AG04449 (cell line): ENCODE measurements at regions not wholly inside any gene's neighbourhood (a gene's known extent, or its start where the extent isn't known, plus 50 kb on each side); places are given as distances from the start of the nearest gene placed in this dataset.
"Not testable (repeated sequence)": the region's sequence is repeated elsewhere in the genome, so short reads cannot be mapped to it uniquely, and the experiment has no call there.

Source experiments
- CTCF ChIA-PET: fragments of 350-600 bp; formaldehyde crosslinking; extraction: SDS; loops from one replicate; lab custom pipeline; 2021; ENCODE audit warnings: antibody characterized with exemption; lab: Yijun Ruan, JAX
- POLR2A ChIA-PET: fragments of 400-600, 350-600 bp; formaldehyde crosslinking; extraction: SDS; loops from one replicate; lab custom pipeline; 2020; ENCODE audit warnings: antibody characterized with exemption, inconsistent platforms; lab: Yijun Ruan, JAX
- DNase-seq: peaks from one replicate; pipeline ENCODE4 v3.0.0-alpha.2; 2010; ENCODE audit warnings: low read depth, low spot score
- H3K4me3 ChIP-seq: 2 replicates; pipeline ENCODE4 v1.5.1; 2011; ENCODE audit warnings: low read depth, mild to moderate bottlenecking, control low read depth, low read length
- CTCF ChIP-seq: IDR thresholded peaks from one replicate; pipeline ENCODE4 v1.5.1; 2011; ENCODE audit warnings: mild to moderate bottlenecking, moderate library complexity, low read length, control low read depth, inconsistent platforms; ENCODE audit not compliant: insufficient read depth; ENCODE audit errors: missing control alignments

GRCh38 chr6:140160909-140161308 is 786.5 kb upstream of the CITED2 start:
- POLR2A ChIA-PET, result no interaction called here
- TF ChIP-seq CTCF, result no peak
- H3K4me3 ChIP-seq, result no peak overlapping the region
- CTCF ChIA-PET, result no interaction called here
- DNase-seq, result no peak

DNA sequence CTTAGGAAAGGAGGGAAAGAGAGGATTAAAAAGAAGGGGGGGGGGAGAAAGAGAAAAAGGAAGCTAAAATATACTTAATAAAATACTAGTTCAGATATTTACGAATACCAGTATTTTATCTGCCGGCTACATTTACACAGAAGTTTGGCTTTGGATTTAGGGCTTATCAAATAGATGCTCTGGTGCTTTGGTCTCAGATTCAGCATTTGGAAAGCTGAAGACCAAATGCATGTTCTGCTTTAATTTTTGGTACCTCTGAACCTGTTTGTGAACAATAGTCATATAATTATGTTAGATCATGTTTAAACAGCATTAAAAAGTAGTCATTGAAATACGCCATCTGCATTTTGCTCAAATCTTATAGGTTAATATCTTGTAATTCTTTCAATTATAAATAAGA is 786.0 kb upstream of the CITED2 start:
- TF ChIP-seq CTCF, result no peak
- ChIA-PET CTCF (no interaction called here), POLR2A (no interaction called here)
- H3K4me3 ChIP-seq, result no peak overlapping the region
- no peak for DNase-seq

DNA sequence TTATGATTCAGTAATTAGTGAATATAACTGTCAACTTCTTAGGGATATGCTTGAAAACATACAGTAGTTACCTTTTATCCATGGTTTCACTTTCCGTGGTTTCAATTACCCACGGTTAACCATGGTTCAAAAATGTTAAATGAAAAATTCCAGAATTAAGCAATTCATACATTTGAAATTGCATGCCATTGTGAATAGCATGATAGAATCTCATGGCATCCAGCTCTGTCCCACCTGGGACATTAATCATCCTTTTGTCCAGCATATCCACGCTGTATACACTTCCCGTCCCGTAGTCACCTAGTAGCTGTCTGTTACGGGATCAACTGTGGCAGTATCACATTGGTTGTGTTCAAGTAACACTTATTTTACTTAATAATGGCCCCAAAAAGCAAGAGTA is 781.7 kb upstream of the CITED2 start:
- no peak for TF ChIP-seq CTCF

GRCh38 chr6:140155451-140156126 is 781.1 kb upstream of the CITED2 start:
- no peak for DNase-seq
- no peak for TF ChIP-seq CTCF
- H3K4me3 ChIP-seq, result no peak overlapping the region
- ChIA-PET CTCF (no interaction called here), POLR2A (no interaction called here)

More for the DNA sequence above, 781.7 kb upstream of the CITED2 start:
- ChIA-PET POLR2A (no interaction called here), CTCF (no interaction called here)
- DNase-seq, result no peak
- no peak overlapping the region for H3K4me3 ChIP-seq

DNA sequence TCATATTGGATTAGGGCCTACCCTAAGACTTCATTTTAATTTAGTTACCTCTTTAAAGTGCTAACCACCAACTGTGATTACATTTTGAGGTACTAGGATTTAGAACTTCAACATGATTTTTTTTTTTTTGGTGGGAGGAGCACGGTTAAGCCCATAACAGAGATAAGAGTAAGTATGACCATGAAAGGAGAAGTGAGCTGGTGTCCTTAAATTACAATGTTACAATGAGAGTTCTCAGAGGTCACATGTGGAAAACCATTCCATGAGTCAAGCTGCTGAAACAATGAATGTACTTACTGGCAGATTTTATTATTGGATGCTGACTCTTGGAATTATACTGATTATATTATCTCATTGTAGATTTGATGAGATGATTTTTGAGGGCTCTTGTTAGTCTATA is 779.3 kb upstream of the CITED2 start:
- no peak for DNase-seq
- CTCF ChIA-PET, result no interaction called here
- no peak for TF ChIP-seq CTCF
- H3K4me3 ChIP-seq, result no peak overlapping the region
- POLR2A ChIA-PET, result no interaction called here

DNA sequence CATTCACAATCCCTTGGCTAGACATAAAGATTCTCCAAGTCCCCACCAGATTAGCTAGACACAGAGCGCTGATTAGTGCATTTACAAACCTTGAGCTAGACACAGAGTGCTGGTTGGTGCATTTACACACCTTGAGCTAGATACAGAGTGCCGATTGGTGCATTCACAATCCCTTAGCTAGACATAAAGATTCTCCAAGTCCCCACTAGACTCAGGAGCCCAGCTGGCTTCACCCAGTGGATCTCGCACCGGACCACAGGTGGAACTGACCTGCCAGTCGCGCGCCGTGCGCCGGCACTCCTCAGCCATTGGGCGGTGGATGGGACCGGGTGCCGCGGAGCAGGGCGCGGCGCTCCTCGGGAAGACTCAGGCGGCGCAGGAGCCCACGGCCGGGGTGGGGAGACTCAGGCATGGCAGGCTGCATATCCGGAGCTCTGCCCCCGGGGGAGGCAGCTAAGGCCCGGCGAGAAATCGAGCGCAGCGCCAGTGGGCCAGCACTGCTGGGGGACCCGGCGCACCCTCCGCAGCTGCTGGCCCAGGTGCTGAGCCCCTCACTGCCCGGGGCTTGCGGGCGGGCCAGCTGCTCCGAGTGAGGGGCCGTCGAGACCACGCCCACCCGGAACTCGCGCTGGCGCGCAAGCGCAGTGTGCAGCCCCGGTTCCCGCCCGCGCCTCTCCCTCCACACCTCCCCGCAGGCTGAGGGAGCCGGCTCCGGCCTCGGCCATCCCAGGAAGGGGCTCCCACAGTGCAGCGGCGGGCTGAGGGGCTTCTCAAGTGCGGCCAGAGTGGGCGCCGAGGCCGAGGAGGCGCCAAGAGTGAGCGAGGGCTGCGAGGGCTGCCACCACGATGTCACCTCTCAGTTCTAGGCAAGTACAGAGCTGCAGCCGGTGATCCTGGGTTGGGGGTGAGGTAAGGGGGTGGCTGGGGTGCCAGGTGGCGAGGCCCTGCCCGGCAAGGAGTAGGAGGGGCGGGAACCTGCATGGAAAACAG is 773.7 kb upstream of the CITED2 start:
- POLR2A ChIA-PET, H3K4me3 ChIP-seq, DNase-seq, CTCF ChIA-PET: not testable (repeated sequence)
